Neural cell (in vitro differentiated cells): ENCODE measurements at regions not wholly inside any gene's neighbourhood (a gene's known extent, or its start where the extent isn't known, plus 50 kb on each side); places are given as distances from the start of the nearest gene placed in this dataset.

ENCODE experiments used
- H2AFZ ChIP-seq: fragments of 200-600, 300-800 bp; sonication (generic), shearing (Covaris generic); 2 replicates; pipeline ENCODE4 v1.6.0; 2014; ENCODE audit warnings: low read depth, mild to moderate bottlenecking, antibody characterized with exemption, low read length, moderate library complexity
- H3F3A ChIP-seq: fragments of 200-600 bp; shearing (Covaris generic); 2 replicates; pipeline ENCODE4 v1.6.1; 2016; ENCODE audit warnings: mild to moderate bottlenecking, moderate library complexity, mixed read lengths, antibody characterized with exemption, low read length; ENCODE audit not compliant: insufficient read depth, poor library complexity, severe bottlenecking
- H3K27ac ChIP-seq: fragments of 200-600, 300-800 bp; sonication (generic), shearing (Covaris generic); 2 replicates; pipeline ENCODE4 v1.5.1; 2014; ENCODE audit warnings: mild to moderate bottlenecking, low read length, moderate library complexity
- H3K27me3 ChIP-seq: fragments of 300-800, 200-600 bp; sonication (generic), shearing (Covaris generic); 2 replicates; pipeline ENCODE4 v1.6.0; 2014; ENCODE audit warnings: mild to moderate bottlenecking, low read depth, low read length, moderate library complexity; ENCODE audit not compliant: insufficient read depth
- H3K36me3 ChIP-seq: fragments of 300-800, 200-600 bp; sonication (generic), shearing (Covaris generic); 2 replicates; pipeline ENCODE4 v1.5.1; 2014; ENCODE audit warnings: mild to moderate bottlenecking, antibody characterized with exemption, low read length, moderate library complexity; ENCODE audit not compliant: insufficient read depth
- H3K4me2 ChIP-seq: fragments of 300-800, 200-600 bp; sonication (generic), shearing (Covaris generic); 2 replicates; pipeline ENCODE4 v1.6.0; 2014; ENCODE audit warnings: mild to moderate bottlenecking, low read length
- H3K4me3 ChIP-seq: fragments of 300-800, 200-600 bp; sonication (generic), shearing (Covaris generic); 2 replicates; pipeline ENCODE4 v1.5.1; 2014; ENCODE audit warnings: mild to moderate bottlenecking, low read length, moderate library complexity
- H3K79me2 ChIP-seq: fragments of 200-600 bp; shearing (Covaris generic); replicated peaks from 2 replicates; pipeline ENCODE4 v1.6.0; 2014; ENCODE audit warnings: mild to moderate bottlenecking, low read length, moderate library complexity; ENCODE audit not compliant: insufficient read depth
- H3K9ac ChIP-seq: fragments of 300-800, 200-600 bp; sonication (generic), shearing (Covaris generic); 2 replicates; pipeline ENCODE4 v1.6.1; 2016; ENCODE audit warnings: mild to moderate bottlenecking, low read length, mixed read lengths
- H3K9me2 ChIP-seq: fragments of 200-600 bp; shearing (Covaris generic); 2 replicates; pipeline ENCODE4 v1.6.1; 2016; ENCODE audit warnings: mild to moderate bottlenecking, low read length, mixed read lengths; ENCODE audit not compliant: insufficient read depth
- H3K9me3 ChIP-seq: fragments of 200-600, 300-800 bp; sonication (generic), shearing (Covaris generic); 2 replicates; pipeline ENCODE4 v1.6.1; 2016; ENCODE audit warnings: mild to moderate bottlenecking, mixed run types, low read length, moderate library complexity, mixed read lengths
- H4K20me1 ChIP-seq: fragments of 200-600 bp; shearing (Covaris generic); 2 replicates; pipeline ENCODE4 v1.6.1; 2016; ENCODE audit warnings: mild to moderate bottlenecking, mixed run types; ENCODE audit not compliant: insufficient read depth
- EP300 ChIP-seq: fragments of 450-650 bp; conservative IDR thresholded peaks from 2 replicates; pipeline ENCODE4 v1.6.1; 2014; ENCODE audit warnings: antibody characterized with exemption, mild to moderate bottlenecking, moderate library complexity; ENCODE audit not compliant: poor library complexity, severe bottlenecking
- EZH2 ChIP-seq: fragments of 200-600, 300-800 bp; shearing (Covaris generic), sonication (generic); IDR thresholded peaks from 2 replicates; pipeline ENCODE4 v1.6.1; 2014; ENCODE audit warnings: antibody characterized with exemption, low read length, borderline replicate concordance, mild to moderate bottlenecking; ENCODE audit not compliant: insufficient read depth, poor library complexity, severe bottlenecking
- MXI1 ChIP-seq: fragments of 450-650 bp; conservative IDR thresholded peaks from 2 replicates; pipeline ENCODE4 v1.6.1; 2014; ENCODE audit warnings: antibody characterized with exemption, mild to moderate bottlenecking; ENCODE audit not compliant: poor library complexity, severe bottlenecking
- POLR2AphosphoS5 ChIP-seq: IDR thresholded peaks from 2 replicates; pipeline ENCODE4 v1.6.1; 2012
- RAD21 ChIP-seq: fragments of 450-650 bp; conservative IDR thresholded peaks from 2 replicates; pipeline ENCODE4 v1.6.1; 2014; ENCODE audit warnings: antibody characterized with exemption, mild to moderate bottlenecking, moderate library complexity
- SMC3 ChIP-seq: fragments of 450-650 bp; conservative IDR thresholded peaks from 2 replicates; pipeline ENCODE4 v1.6.1; 2014; ENCODE audit warnings: antibody characterized with exemption, mild to moderate bottlenecking, moderate library complexity; ENCODE audit not compliant: poor library complexity
- TAF1 ChIP-seq: IDR thresholded peaks from 2 replicates; pipeline ENCODE4 v1.6.1; 2012; ENCODE audit warnings: low read depth
- TF ChIP-seq, protein P1 (sequence below): fragments of 450-650 bp; IDR thresholded peaks from 2 replicates; pipeline ENCODE4 v1.5.1; 2014; ENCODE audit warnings: antibody characterized with exemption, mild to moderate bottlenecking, moderate library complexity; ENCODE audit not compliant: poor library complexity, severe bottlenecking
- TF ChIP-seq, protein P2 (sequence below): IDR thresholded peaks from 2 replicates; pipeline ENCODE4 v1.6.1; 2012; ENCODE audit warnings: borderline replicate concordance

DNA sequence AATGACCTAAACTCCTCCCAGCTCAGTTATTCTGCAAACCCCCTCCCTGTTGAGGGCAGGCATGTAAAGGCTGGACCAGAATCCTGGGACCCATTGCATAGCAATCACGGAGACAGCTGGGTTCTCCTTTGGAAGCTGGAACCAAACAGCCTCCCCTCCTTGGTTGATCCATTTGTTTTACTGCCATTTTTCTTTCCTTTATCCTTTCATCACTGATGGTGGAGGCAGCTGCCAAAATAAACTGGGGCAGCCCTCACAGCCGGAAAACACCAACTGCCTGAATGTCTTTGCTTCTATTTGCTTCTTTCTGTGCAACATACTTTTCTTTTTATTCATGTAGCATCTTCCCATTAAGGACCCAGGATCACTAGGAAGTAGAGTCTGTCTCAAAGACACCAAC, 150.0 kb upstream of the SYT13 start:
- no peak overlapping the region for H3K4me2 ChIP-seq
- peaks cover 4% of the 10 kb centered on the region for H3K9me3 ChIP-seq
- no peaks in the 10 kb centered on the region for H3K9me2 ChIP-seq
- no peaks in the 10 kb centered on the region for H3K27me3 ChIP-seq
- TF ChIP-seq MXI1 = no peak
- no peak for TF ChIP-seq EP300
- no peak overlapping the region for H3K27ac ChIP-seq
- no peaks in the 10 kb centered on the region for H3K36me3 ChIP-seq
- no peak overlapping the region for H2AFZ ChIP-seq
- no peaks in the 10 kb centered on the region for H4K20me1 ChIP-seq
- H3K9ac ChIP-seq = no peak overlapping the region
- no peak overlapping the region for H3K4me3 ChIP-seq
- no peaks in the 10 kb centered on the region for H3K79me2 ChIP-seq
- H3F3A ChIP-seq = no peaks in the 10 kb centered on the region

DNA sequence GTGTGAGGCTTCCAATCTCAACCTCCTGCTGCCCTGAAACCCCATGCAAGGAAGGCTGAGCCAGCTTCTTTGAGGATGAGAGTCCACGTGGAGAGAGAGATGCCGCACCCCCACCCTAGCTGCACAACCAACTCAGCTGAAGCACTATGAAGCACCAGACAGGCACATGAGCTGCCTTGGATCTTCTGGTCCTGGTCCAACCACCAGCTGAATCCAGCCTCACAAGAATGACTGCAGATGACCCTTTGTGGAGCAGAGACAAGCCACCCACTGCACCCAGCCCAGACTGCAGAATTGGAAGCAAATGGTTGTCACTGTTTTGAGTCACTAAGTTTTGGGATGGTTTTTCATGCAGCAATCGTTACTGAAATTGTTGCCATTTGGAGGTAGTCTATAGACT, 149.6 kb upstream of the SYT13 start:
- Histone ChIP-seq H3K36me3 (no peaks in the 10 kb centered on the region), H4K20me1 (no peaks in the 10 kb centered on the region), H2AFZ (no peak overlapping the region), H3K9me2 (no peaks in the 10 kb centered on the region), H3K27me3 (no peaks in the 10 kb centered on the region), H3K9me3 (peaks cover 4% of the 10 kb centered on the region), H3K4me3 (no peak overlapping the region), H3F3A (no peaks in the 10 kb centered on the region), H3K4me2 (no peak overlapping the region), H3K79me2 (no peaks in the 10 kb centered on the region), H3K9ac (no peak overlapping the region), H3K27ac (no peak overlapping the region)
- TF ChIP-seq TAF1 = no peak
- TF ChIP-seq EZH2 = no peak
- TF ChIP-seq EP300 = no peak
- TF ChIP-seq SMC3 = no peak
- TF ChIP-seq POLR2AphosphoS5 = no peak
- TF ChIP-seq, protein P1, sequence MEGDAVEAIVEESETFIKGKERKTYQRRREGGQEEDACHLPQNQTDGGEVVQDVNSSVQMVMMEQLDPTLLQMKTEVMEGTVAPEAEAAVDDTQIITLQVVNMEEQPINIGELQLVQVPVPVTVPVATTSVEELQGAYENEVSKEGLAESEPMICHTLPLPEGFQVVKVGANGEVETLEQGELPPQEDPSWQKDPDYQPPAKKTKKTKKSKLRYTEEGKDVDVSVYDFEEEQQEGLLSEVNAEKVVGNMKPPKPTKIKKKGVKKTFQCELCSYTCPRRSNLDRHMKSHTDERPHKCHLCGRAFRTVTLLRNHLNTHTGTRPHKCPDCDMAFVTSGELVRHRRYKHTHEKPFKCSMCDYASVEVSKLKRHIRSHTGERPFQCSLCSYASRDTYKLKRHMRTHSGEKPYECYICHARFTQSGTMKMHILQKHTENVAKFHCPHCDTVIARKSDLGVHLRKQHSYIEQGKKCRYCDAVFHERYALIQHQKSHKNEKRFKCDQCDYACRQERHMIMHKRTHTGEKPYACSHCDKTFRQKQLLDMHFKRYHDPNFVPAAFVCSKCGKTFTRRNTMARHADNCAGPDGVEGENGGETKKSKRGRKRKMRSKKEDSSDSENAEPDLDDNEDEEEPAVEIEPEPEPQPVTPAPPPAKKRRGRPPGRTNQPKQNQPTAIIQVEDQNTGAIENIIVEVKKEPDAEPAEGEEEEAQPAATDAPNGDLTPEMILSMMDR = no peak
- TF ChIP-seq RAD21 = no peak
- TF ChIP-seq, protein P2, sequence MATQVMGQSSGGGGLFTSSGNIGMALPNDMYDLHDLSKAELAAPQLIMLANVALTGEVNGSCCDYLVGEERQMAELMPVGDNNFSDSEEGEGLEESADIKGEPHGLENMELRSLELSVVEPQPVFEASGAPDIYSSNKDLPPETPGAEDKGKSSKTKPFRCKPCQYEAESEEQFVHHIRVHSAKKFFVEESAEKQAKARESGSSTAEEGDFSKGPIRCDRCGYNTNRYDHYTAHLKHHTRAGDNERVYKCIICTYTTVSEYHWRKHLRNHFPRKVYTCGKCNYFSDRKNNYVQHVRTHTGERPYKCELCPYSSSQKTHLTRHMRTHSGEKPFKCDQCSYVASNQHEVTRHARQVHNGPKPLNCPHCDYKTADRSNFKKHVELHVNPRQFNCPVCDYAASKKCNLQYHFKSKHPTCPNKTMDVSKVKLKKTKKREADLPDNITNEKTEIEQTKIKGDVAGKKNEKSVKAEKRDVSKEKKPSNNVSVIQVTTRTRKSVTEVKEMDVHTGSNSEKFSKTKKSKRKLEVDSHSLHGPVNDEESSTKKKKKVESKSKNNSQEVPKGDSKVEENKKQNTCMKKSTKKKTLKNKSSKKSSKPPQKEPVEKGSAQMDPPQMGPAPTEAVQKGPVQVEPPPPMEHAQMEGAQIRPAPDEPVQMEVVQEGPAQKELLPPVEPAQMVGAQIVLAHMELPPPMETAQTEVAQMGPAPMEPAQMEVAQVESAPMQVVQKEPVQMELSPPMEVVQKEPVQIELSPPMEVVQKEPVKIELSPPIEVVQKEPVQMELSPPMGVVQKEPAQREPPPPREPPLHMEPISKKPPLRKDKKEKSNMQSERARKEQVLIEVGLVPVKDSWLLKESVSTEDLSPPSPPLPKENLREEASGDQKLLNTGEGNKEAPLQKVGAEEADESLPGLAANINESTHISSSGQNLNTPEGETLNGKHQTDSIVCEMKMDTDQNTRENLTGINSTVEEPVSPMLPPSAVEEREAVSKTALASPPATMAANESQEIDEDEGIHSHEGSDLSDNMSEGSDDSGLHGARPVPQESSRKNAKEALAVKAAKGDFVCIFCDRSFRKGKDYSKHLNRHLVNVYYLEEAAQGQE = no peak
- no peak for TF ChIP-seq MXI1

DNA sequence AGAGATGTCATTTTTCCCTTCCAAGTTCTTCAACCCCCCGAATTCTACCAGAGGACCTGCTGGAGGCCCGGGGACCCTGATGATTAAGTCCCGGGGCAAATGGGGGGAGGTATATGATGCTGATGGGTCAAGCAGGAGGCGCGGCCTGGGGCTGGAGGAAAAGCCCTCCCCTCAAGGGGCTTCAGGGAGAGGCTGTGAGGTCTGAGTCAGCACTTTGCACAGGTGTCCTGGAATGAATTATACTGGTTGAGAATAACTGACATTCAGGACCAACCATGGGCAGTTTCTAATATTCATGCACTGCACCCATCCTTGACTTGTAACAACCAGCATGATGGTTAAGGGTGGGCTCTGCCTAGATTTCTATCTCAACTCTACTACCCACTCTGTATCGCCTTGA, 146.8 kb upstream of the SYT13 start:
- Histone ChIP-seq H4K20me1 (no peaks in the 10 kb centered on the region), H2AFZ (no peak overlapping the region), H3K27ac (no peak overlapping the region), H3K9ac (no peak overlapping the region), H3K79me2 (no peaks in the 10 kb centered on the region), H3K27me3 (no peaks in the 10 kb centered on the region), H3K9me2 (no peaks in the 10 kb centered on the region), H3K36me3 (no peaks in the 10 kb centered on the region), H3K4me3 (no peak overlapping the region), H3K4me2 (no peak overlapping the region), H3F3A (no peaks in the 10 kb centered on the region), H3K9me3 (no peaks in the 10 kb centered on the region)
- TF ChIP-seq, protein P1 = no peak
- no peak for TF ChIP-seq POLR2AphosphoS5
- TF ChIP-seq SMC3 = no peak
- TF ChIP-seq TAF1 = no peak
- TF ChIP-seq RAD21 = no peak
- TF ChIP-seq EP300 = no peak
- TF ChIP-seq, protein P2 = no peak
- no peak for TF ChIP-seq EZH2
- no peak for TF ChIP-seq MXI1
